ENCODE measurements at regions not wholly inside any gene's neighbourhood (a gene's known extent, or its start where the extent isn't known, plus 50 kb on each side); places are given as distances from the start of the nearest gene placed in this dataset.

DNA sequence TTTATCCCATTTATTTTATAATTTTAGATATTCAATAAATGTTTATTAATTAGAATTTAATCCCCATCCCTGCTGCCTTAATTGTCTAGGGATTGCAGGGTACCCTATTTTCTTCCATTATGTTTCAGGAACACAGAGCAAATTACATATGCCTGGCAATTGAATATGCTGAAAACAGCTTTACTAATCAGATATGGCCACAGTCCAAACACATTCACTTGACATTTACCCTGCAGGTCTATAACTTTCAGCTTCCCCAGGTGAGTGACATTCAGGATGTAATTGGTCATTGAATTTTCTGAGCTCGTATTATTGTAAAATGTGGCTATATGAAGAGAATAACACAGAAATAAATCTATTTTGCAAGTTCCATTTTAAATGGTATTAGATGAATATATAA, 218.7 kb upstream of the NDST4 start:
- no peak overlapping the region for H2AFZ ChIP-seq (replicated peaks; ENCODE audit: low read length, poor library complexity)
- no peaks in the 10 kb centered on the region for H3K9me3 ChIP-seq (ENCODE audit: control insufficient read depth, insufficient read depth, low read length)
- no peak for ATAC-seq (ENCODE audit: low read depth)
- POLR2A ChIA-PET (ENCODE audit: unreplicated experiment), result no interaction called here
- no peak overlapping the region for H4K5ac ChIP-seq (ENCODE audit: low read depth, low read length)
- no peak overlapping the region for H3K18ac ChIP-seq (ENCODE audit: low read depth, low read length)
- BruUV-seq (replicated peaks), result no TSS peak
- no peak overlapping the region for H3K4me3 ChIP-seq (ENCODE audit: insufficient read depth, low read depth, low read length)
- H3K14ac ChIP-seq (replicated peaks; ENCODE audit: low read depth, low read length), result no peak overlapping the region
- intact Hi-C loops (cut with micrococcal nuclease), result no loop called here
- H3K4me2 ChIP-seq (ENCODE audit: low read depth, low read length), result no peak overlapping the region
- H3K79me1 ChIP-seq (ENCODE audit: low read depth in 1 of 2, low read length in 2 of 2), result no peaks in the 10 kb centered on the region
- no peak for TF ChIP-seq RFX5 (IDR thresholded peaks at IDR 0.05; ENCODE audit: low read depth, low read length)
- TF ChIP-seq CEBPB (IDR thresholded peaks at IDR 0.05; ENCODE audit: low read depth, low read length), result no peak
- TF ChIP-seq MAFK (IDR thresholded peaks at IDR 0.05; ENCODE audit: low read depth, low read length), result no peak
- TF ChIP-seq, protein P1, sequence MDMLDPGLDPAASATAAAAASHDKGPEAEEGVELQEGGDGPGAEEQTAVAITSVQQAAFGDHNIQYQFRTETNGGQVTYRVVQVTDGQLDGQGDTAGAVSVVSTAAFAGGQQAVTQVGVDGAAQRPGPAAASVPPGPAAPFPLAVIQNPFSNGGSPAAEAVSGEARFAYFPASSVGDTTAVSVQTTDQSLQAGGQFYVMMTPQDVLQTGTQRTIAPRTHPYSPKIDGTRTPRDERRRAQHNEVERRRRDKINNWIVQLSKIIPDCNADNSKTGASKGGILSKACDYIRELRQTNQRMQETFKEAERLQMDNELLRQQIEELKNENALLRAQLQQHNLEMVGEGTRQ (IDR thresholded peaks at IDR 0.05; ENCODE audit: low read depth, low read length), result no peak
- no peak for TF ChIP-seq BHLHE40 (IDR thresholded peaks at IDR 0.05; ENCODE audit: low read depth, low read length)
- TF ChIP-seq, protein P2, sequence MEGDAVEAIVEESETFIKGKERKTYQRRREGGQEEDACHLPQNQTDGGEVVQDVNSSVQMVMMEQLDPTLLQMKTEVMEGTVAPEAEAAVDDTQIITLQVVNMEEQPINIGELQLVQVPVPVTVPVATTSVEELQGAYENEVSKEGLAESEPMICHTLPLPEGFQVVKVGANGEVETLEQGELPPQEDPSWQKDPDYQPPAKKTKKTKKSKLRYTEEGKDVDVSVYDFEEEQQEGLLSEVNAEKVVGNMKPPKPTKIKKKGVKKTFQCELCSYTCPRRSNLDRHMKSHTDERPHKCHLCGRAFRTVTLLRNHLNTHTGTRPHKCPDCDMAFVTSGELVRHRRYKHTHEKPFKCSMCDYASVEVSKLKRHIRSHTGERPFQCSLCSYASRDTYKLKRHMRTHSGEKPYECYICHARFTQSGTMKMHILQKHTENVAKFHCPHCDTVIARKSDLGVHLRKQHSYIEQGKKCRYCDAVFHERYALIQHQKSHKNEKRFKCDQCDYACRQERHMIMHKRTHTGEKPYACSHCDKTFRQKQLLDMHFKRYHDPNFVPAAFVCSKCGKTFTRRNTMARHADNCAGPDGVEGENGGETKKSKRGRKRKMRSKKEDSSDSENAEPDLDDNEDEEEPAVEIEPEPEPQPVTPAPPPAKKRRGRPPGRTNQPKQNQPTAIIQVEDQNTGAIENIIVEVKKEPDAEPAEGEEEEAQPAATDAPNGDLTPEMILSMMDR (conservative IDR thresholded peaks at IDR 0.05; ENCODE audit: low read depth, low read length), result no peak
- no peak for TF ChIP-seq MXI1 (IDR thresholded peaks at IDR 0.05; ENCODE audit: borderline replicate concordance, low read depth, low read length)
- no peak for TF ChIP-seq FOS (IDR thresholded peaks at IDR 0.05; ENCODE audit: low read depth, low read length)
- TF ChIP-seq RCOR1 (IDR thresholded peaks at IDR 0.05; ENCODE audit: insufficient replicate concordance, low read length), result no peak
- TF ChIP-seq NFE2L2 (IDR thresholded peaks at IDR 0.05; ENCODE audit: low read depth, low read length), result no peak
- TF ChIP-seq POLR2A (IDR thresholded peaks at IDR 0.05; ENCODE audit: low read depth, low read length), result no peak
- TF ChIP-seq, protein P3, sequence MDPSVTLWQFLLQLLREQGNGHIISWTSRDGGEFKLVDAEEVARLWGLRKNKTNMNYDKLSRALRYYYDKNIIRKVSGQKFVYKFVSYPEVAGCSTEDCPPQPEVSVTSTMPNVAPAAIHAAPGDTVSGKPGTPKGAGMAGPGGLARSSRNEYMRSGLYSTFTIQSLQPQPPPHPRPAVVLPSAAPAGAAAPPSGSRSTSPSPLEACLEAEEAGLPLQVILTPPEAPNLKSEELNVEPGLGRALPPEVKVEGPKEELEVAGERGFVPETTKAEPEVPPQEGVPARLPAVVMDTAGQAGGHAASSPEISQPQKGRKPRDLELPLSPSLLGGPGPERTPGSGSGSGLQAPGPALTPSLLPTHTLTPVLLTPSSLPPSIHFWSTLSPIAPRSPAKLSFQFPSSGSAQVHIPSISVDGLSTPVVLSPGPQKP (IDR thresholded peaks at IDR 0.05; ENCODE audit: borderline replicate concordance, low read depth, low read length), result no peak
- no peak for TF ChIP-seq RAD21 (IDR thresholded peaks at IDR 0.05; ENCODE audit: low read length)
- no peak for TF ChIP-seq SMC3 (IDR thresholded peaks at IDR 0.05; ENCODE audit: low read depth, low read length)
- no peak for TF ChIP-seq MAZ (IDR thresholded peaks at IDR 0.05; ENCODE audit: borderline replicate concordance, low read depth, low read length)
- TF ChIP-seq CHD1 (IDR thresholded peaks at IDR 0.05; ENCODE audit: low read depth, low read length), result no peak
- no peak overlapping the region for H2AK9ac ChIP-seq (replicated peaks; ENCODE audit: low read depth, low read length, poor library complexity)
- no CpG with 5 or more reads among the region's 1 CpG for WGBS, 2 experiments (ENCODE audit: extremely low coverage in 2 of 2, insufficient read length in 1 of 2)
- dilution Hi-C loops (cut with HindIII; ENCODE audit: low sequenced_read_pairs, unreplicated experiment), result no loop called here
- H2BK5ac ChIP-seq (ENCODE audit: low read depth, low read length, poor library complexity, severe bottlenecking), result no peak overlapping the region
- in situ Hi-C loops (cut with MboI; ENCODE audit: low sequenced_read_pairs), result no loop called here
- no peaks in the 10 kb centered on the region for H3K4me1 ChIP-seq (ENCODE audit: control insufficient read depth, insufficient read depth, low read length)
- H2BK20ac ChIP-seq (ENCODE audit: low read depth, low read length), result no peak overlapping the region
- H3K9me1 ChIP-seq (ENCODE audit: insufficient read depth, low read length), result no peaks in the 10 kb centered on the region
- DNase-seq, result no peak
- H3K56ac ChIP-seq (ENCODE audit: extremely low read depth, insufficient read depth, low read length), result no peak overlapping the region
- no peak overlapping the region for H3K23ac ChIP-seq (ENCODE audit: low read depth, low read length)
- H2BK15ac ChIP-seq (ENCODE audit: low read depth, low read length), result no peak overlapping the region
- no peak overlapping the region for H2BK120ac ChIP-seq (ENCODE audit: low read depth, low read length)
- no peak overlapping the region for H3K9ac ChIP-seq (ENCODE audit: low read depth, low read length)
- H4K91ac ChIP-seq (ENCODE audit: insufficient read depth, low read depth, low read length), result no peak overlapping the region
- H3K36me3 ChIP-seq (ENCODE audit: control insufficient read depth, insufficient read depth, low read length), result no peaks in the 10 kb centered on the region
- no peak overlapping the region for H3K27ac ChIP-seq (ENCODE audit: insufficient read depth, low read length)
- H2AK5ac ChIP-seq (ENCODE audit: low read depth, low read length), result no peak overlapping the region
- H3K27me3 ChIP-seq (ENCODE audit: control insufficient read depth, insufficient read depth, low read length), result no peaks in the 10 kb centered on the region
- H4K8ac ChIP-seq (ENCODE audit: low read depth in 2 of 2, low read length in 2 of 2), result no peak overlapping the region
- H3K4ac ChIP-seq (ENCODE audit: low read depth, low read length), result no peak overlapping the region
- no peaks in the 10 kb centered on the region for H4K20me1 ChIP-seq (ENCODE audit: insufficient read depth, low read length)
- CTCF ChIA-PET, result no interaction called here

Data from IMR-90 (cell line).